ENCODE measurements at regions not wholly inside any gene's neighbourhood (a gene's known extent, or its start where the extent isn't known, plus 50 kb on each side); places are given as distances from the start of the nearest gene placed in this dataset.
A peak's percentile ranks its signal among the peaks of the same experiment; 100 is the strongest.

- POLR2A ChIA-PET (ENCODE audit: unreplicated experiment), result no interaction called here
- CTCF ChIA-PET, result no interaction called here
- intact Hi-C loops (cut with micrococcal nuclease; ENCODE audit: unreplicated experiment), result no loop called here
- no peaks in the 10 kb centered on the region for H3K9me3 ChIP-seq (ENCODE audit: insufficient read depth, low read depth)
- TF ChIP-seq CTCF (conservative IDR thresholded peaks at IDR 0.05), result no peak
- no peak for TF ChIP-seq EZH2 (IDR thresholded peaks at IDR 0.05; ENCODE audit: low read depth)
- DNase-seq, result no peak
- no peaks in the 10 kb centered on the region for H3K27me3 ChIP-seq (ENCODE audit: insufficient read depth, low read depth)
- H3K9me2 ChIP-seq (ENCODE audit: insufficient read depth), result no peaks in the 10 kb centered on the region
- H3K27ac ChIP-seq, result peak overlapping the region; percentile 99
- H3K4me2 ChIP-seq, result peak overlapping the region; percentile 61
- no peak overlapping the region for H3K4me3 ChIP-seq
- H3K4me1 ChIP-seq (replicated peaks; ENCODE audit: insufficient read depth), result peaks cover 86% of the 10 kb centered on the region
- H3K36me3 ChIP-seq (ENCODE audit: low read depth), result no peaks in the 10 kb centered on the region
- no peaks in the 10 kb centered on the region for H4K20me1 ChIP-seq (ENCODE audit: insufficient read depth)
- peaks cover 73% of the 10 kb centered on the region for H3F3A ChIP-seq (ENCODE audit: insufficient read depth, low read depth)
- peaks cover 20% of the 10 kb centered on the region; the same call in 1 of the 2 replicates for H3K79me2 ChIP-seq (ENCODE audit: low read depth)
- H2AFZ ChIP-seq, result no peak overlapping the region
- BruUV-seq (replicated peaks), result no TSS peak
Measured at GRCh38 chr20:50258790-50259483, 68.3 kb downstream of the CEBPB start.

- H2AFZ ChIP-seq, result 0 out of 2 replicates have a peak overlapping the region, but pooled peaks have one; percentile 3
- BruUV-seq (replicated peaks), result TSS peak; percentile 73
- TF ChIP-seq CTCF (conservative IDR thresholded peaks at IDR 0.05) (no peak), EZH2 (IDR thresholded peaks at IDR 0.05; ENCODE audit: low read depth) (no peak)
- H3K9me2 ChIP-seq (ENCODE audit: insufficient read depth), result no peaks in the 10 kb centered on the region
- H3K4me3 ChIP-seq, result no peak overlapping the region; the same call in 1 of the 2 replicates
- H3F3A ChIP-seq (ENCODE audit: insufficient read depth, low read depth), result peaks cover 67% of the 10 kb centered on the region
- ChIA-PET CTCF (interaction anchor here (0.6 kb wide), 1 partner anchor 77 kb away, joined by 10 read pairs; no protein-coding TSS in a partner anchor), POLR2A (ENCODE audit: unreplicated experiment) (interaction anchor here (0.6 kb wide), 2 partner anchors 12 to 24 kb away, joined by 3 read pairs; no protein-coding TSS in a partner anchor)
- no peaks in the 10 kb centered on the region for H4K20me1 ChIP-seq (ENCODE audit: insufficient read depth)
- H3K79me2 ChIP-seq (ENCODE audit: low read depth), result peaks cover 13% of the 10 kb centered on the region; the same call in 1 of the 2 replicates
- intact Hi-C loops (cut with micrococcal nuclease; ENCODE audit: unreplicated experiment), result no loop called here
- peak overlapping the region; percentile 61 for H3K4me2 ChIP-seq
- H3K27ac ChIP-seq, result peak overlapping the region; percentile 99
- peaks cover 77% of the 10 kb centered on the region for H3K4me1 ChIP-seq (replicated peaks; ENCODE audit: insufficient read depth)
- peak; percentile 71 to 80 for DNase-seq
- no peaks in the 10 kb centered on the region for H3K27me3 ChIP-seq (ENCODE audit: insufficient read depth, low read depth)
- no peaks in the 10 kb centered on the region for H3K36me3 ChIP-seq (ENCODE audit: low read depth)
- no peaks in the 10 kb centered on the region for H3K9me3 ChIP-seq (ENCODE audit: insufficient read depth, low read depth)
Measured at GRCh38 chr20:50259705-50260478, 69.3 kb downstream of the CEBPB start.

GRCh38 chr20:50260479-50261221, 70.0 kb downstream of the CEBPB start:
- no peaks in the 10 kb centered on the region for H3K27me3 ChIP-seq (ENCODE audit: insufficient read depth, low read depth)
- H3K36me3 ChIP-seq (ENCODE audit: low read depth), result no peaks in the 10 kb centered on the region
- H2AFZ ChIP-seq, result no peak overlapping the region
- peaks cover 61% of the 10 kb centered on the region for H3F3A ChIP-seq (ENCODE audit: insufficient read depth, low read depth)
- intact Hi-C loops (cut with micrococcal nuclease; ENCODE audit: unreplicated experiment), result no loop called here
- DNase-seq, result peak; percentile 35 to 83
- peak overlapping the region; percentile 61 for H3K4me2 ChIP-seq
- ChIA-PET POLR2A (ENCODE audit: unreplicated experiment) (interaction anchor here (0.6 kb wide), 3 partner anchors 13 to 88 kb away, joined by 3 to 5 read pairs (median 4); no protein-coding TSS in a partner anchor), CTCF (interaction anchor here (0.6 kb wide), 1 partner anchor 78 kb away, joined by 10 read pairs; no protein-coding TSS in a partner anchor)
- no peak overlapping the region; the same call in 1 of the 2 replicates for H3K4me3 ChIP-seq
- H3K79me2 ChIP-seq (ENCODE audit: low read depth), result peaks cover 6% of the 10 kb centered on the region; the same call in 1 of the 2 replicates
- BruUV-seq (replicated peaks), result no TSS peak
- peaks cover 69% of the 10 kb centered on the region for H3K4me1 ChIP-seq (replicated peaks; ENCODE audit: insufficient read depth)
- no peaks in the 10 kb centered on the region for H3K9me2 ChIP-seq (ENCODE audit: insufficient read depth)
- peak overlapping the region; percentile 99 for H3K27ac ChIP-seq
- no peaks in the 10 kb centered on the region for H4K20me1 ChIP-seq (ENCODE audit: insufficient read depth)
- no peak for TF ChIP-seq EZH2 (IDR thresholded peaks at IDR 0.05; ENCODE audit: low read depth)
- no peak for TF ChIP-seq CTCF (conservative IDR thresholded peaks at IDR 0.05)
- no peaks in the 10 kb centered on the region for H3K9me3 ChIP-seq (ENCODE audit: insufficient read depth, low read depth)

Measured in PC-9 (cell line).